ENCODE measurements at regions not wholly inside any gene's neighbourhood (a gene's known extent, or its start where the extent isn't known, plus 50 kb on each side); places are given as distances from the start of the nearest gene placed in this dataset.

- DNase-seq, result no peak
These were observed 436.3 kb downstream of the CMPK2 start for GRCh38 chr2:6429210-6429986.

- no peak for DNase-seq
These were observed 431.3 kb downstream of the CMPK2 start for GRCh38 chr2:6434438-6434837.

- DNase-seq, result no peak
These were observed 423.9 kb downstream of the CMPK2 start for GRCh38 chr2:6441800-6442199.

DNA sequence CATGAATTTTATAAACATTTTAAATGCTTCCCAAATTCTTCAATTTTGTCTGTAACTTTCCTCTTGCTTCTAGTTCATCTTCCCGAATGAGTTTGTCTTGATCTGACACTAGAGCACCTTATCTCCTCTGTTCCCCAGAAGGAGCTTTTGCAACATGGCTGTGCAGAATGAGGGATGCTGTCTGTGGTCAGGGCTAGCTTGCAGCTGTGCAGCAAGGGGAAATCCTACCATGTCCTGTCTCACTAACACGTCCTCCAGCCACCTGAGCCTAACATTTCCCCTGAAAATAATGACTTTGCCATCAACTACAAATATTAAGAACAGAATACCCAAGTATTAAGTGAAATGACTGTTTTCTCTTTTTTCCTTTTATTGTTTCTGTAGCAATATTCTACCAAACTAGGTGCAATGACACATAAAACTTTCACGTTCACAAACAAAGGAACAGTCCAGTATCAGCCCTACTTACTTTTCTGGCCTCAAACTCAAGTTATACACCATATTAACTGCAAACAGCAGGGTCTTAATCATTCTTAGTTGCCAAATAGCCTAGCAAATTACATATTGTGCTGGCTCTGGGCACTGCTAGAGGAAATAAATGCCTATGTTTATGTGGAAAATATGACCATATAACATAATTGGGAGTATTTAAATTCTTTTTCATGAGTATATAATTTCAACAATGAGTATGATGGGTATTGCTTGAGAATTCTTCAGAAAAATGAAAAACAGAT lies 423.3 kb downstream of the CMPK2 start:
- no peak for DNase-seq

- no peak for DNase-seq
These were observed 422.5 kb downstream of the CMPK2 start for GRCh38 chr2:6443061-6443823.

DNA sequence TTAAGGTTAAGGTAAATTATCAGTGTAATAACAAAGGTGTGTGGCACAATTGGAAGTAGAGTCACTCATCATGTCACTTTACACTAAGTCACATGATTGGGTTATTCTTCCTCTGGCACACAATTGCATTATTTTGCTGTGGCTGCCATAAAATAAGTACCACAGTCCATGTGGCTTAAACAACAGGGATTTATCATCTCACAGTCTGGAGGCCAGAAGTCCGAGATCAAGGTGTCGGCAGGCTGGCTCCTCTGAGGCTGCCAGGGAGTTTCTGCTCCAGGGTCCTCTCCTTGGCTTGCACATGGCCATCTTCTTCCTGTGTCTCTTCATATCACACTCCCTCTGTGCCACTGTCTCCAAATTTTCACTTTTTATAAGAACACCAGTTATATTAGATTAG lies 421.2 kb downstream of the CMPK2 start:
- DNase-seq, result no peak

GRCh38 chr2:6445156-6445555 lies 420.6 kb downstream of the CMPK2 start:
- no peak for DNase-seq

DNA sequence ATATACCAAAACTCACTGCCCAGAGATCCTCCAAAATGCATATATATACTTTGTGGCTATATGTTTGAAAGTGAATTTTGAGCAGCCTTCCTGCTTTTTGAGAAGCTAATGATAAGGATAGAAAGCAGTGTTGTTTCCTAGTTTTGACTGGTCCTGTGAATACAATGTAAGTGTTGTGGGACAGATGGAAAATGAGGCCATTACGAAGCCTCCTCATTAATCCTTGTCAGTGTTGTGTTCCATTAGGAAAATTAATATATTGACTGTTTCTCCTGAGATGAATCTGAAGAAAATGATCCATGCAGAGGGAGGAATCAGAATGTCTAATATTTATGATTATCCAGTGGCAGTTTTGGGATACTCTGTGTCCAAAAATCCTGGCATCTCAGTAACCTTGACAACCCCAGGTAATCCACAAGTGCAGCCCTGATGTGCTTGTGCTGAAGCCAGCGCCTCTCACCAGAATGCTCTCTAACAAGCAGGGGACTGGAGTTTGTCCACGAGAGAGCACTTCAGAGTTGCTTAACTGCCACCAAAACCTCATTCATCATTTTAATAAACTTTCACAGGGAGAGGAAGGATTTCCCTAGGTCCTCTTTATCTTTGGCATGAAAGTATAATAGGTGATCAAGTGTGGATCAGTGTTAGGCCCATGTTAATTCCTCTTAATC lies 418.6 kb downstream of the CMPK2 start:
- DNase-seq, result no peak

- DNase-seq, result no peak
These were observed 416.8 kb downstream of the CMPK2 start for GRCh38 chr2:6448893-6449292.

DNA sequence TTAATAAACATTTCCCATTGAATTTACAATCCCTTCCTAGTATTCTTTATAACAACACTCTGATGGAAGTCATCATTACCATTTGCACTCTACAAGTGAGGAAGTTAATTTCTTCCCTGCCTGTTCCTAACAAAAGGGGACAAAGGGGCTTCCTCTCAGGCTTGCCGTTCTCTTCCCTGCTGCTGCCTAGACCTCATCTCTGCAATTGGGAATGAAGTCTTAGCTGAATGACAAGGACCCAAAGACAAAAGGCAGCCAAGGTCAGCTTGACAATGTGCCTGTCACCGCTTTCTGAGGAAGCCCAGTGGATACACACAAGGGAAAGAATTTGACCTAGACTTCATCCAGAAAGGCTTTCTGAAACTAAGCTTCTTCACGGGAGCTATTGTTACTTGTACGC lies 416.4 kb downstream of the CMPK2 start:
- DNase-seq, result no peak

DNA sequence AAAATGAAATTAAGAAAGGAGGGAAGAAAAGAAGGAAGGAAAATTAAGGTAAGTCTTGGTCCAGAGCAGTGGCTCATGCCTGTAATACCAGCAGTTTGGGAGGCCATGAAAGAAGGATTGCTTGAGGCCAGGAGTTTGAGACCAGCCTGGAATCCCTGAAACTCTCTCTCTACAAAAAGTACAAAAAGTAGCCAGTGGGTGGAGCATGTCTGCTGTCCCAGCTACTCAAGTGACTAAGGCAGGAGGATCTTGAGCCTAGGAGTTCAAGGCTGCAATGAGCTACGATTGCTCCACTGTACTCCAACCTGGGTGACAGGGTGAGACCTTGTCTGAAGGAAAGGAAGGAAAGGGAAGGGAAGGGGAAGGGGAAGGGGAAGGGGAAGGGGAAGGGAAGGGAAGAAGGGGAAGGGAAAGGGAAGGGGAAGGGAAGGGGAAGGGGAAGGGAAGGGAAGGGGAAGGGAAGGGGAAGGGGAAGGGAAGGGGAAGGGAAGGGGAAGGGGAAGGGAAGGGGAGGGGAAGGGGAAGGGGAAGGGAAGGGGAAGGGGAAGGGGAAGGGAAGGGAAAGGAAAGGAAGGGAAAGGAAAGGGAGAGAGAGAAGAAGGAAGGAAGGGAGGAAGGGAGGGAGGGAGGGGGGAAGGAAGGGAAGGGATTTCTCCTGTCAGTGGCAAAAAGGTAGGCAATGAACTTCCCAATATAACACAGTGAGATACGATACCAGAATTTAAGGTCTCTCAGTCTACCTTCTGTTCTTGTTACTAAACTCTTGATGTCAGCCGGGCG lies 412.8 kb downstream of the CMPK2 start:
- DNase-seq, result no peak

- DNase-seq, result no peak
These were observed 411.3 kb downstream of the CMPK2 start for GRCh38 chr2:6454286-6454990.

GRCh38 chr2:6459138-6459537 lies 406.6 kb downstream of the CMPK2 start:
- DNase-seq, result no peak

- DNase-seq, result no peak
These were observed 395.2 kb downstream of the CMPK2 start for GRCh38 chr2:6470518-6470917.

DNA sequence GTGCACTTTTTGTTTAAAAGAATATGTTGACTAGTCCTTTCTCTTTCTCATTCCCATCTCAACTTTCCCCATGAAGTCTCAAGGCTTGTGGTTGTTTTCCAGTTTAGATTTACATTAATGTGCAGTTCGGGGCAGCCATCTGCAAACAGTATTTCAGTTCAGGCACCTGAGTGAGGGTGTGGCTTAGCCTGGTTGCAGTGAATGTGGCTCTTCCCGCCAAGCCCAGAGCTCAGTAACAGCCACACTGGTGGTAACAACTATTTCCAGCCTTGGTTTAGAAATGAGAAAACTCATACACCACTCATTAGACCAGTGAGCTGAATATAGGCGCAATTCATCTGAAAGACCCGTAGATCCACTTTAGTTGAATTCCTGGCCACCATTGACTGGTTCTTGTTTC lies 394.3 kb downstream of the CMPK2 start:
- DNase-seq, result no peak

DNA sequence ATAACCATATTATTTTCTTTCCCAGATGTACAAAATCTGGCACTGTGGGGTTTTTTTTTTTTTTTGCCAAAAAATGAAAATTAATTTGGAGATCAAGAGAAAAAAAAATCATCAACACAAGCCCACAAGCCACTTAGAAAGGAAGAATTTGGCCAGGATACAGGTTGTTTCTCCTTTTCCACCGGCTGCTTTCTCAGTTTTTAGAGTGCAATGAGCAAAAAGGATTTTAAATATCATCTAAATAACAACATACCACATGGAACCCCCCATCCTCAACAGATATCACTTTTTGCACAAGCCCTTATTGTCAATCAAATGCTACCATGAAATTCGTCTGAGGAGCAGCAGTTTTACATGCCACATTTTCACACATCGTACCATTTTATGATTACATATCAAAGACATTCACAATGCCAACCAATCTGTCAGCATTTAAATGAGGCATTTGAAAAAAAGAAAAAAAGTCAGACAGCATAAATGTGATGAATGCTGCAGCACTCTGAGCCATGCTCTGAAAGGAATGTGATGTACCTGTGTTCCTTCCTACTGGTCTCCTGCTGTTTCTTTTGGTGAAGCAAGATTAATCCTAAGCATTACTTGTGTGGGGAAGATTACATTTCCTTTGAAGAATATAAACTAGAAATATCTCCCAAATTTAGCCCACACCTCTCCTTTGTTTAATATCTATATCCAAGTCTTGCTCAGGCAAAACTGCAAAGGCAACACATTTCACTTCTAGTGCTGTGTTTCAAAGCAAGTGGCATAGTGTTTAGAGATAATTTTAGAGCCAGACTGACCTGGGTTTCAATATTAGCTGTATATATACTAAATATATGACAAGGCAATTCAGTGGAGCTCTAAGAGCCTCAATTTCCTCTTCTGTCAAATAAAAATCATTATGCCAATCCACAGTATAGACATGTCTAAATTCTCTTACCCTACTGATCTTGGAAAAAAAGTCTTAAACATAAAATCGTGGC lies 391.3 kb downstream of the CMPK2 start:
- no peak for DNase-seq

- no peak for DNase-seq
These were observed 390.4 kb downstream of the CMPK2 start for GRCh38 chr2:6475155-6475940.

GRCh38 chr2:6480514-6480913 lies 385.2 kb downstream of the CMPK2 start:
- no peak for DNase-seq

DNA sequence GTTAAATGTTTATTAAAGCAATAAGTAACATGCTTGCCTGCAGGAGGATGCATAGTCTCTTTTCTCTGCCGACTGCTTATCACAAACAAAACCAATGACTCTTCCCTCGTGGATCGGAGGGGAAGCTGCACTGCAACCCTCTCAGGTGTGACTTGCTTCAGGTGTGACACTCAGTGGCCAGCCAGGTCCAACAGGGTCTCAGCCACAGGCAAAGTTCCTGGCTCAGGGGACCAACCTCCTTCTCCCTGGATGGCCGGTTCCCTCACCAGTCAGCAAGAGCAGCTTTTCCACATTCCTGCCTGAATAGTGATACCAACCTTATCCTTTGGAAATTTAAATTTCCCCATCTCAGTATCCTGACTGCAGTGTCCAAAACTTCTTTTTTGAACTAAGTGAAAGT lies 383.5 kb downstream of the CMPK2 start:
- DNase-seq, result no peak

DNA sequence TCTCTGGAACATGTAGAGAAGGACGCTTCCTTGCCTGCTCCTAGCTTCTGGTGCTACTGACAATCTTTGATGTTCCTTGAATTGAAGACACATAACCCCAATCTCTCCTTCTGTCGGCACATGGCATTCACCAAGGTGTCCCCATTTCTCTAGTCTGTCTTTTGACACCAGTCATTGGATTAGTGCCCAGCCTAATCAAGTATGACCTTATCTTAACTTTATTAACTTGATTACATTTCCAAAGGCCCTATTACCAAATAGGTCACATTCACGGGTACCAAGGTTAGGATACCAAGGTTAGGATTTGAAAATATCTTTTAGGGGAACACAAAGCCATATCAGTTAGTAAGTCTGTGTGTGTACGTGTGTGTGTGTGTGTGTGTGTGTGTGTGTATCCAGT lies 377.9 kb downstream of the CMPK2 start:
- no peak for DNase-seq
